Pancreas (tissue), 10 donors: ENCODE measurements at regions not wholly inside any gene's neighbourhood (a gene's known extent, or its start where the extent isn't known, plus 50 kb on each side); places are given as distances from the start of the nearest gene placed in this dataset.

Experiments
- ATAC-seq, 4 donors: fragments of 200-7000 bp; cut with Tn5 transposase; one replicate each; pipeline versions ENCODE4 v1.8.0 to v1.9.1; 2020; ENCODE audit warnings: mild to moderate bottlenecking in 4 of 4, moderate library complexity in 4 of 4
- DNase-seq, 6 donors: peaks; one replicate each; pipeline ENCODE4 v3.0.0-alpha.2; 2020
- FAIRE-seq: peaks from 2 replicates; lab custom pipeline; 2012; peaks lifted over from hg19 to GRCh38; lab: Jason Lieb, UNC
- H3K27ac ChIP-seq, 4 donors: fragments of 200-600 bp; sonication (generic); 1 replicate in 3 of 4; 2 replicates in 1 of 4; pipeline versions ENCODE4 v1.5.0 to v1.8.0; 2020
- H3K27me3 ChIP-seq, 4 donors: fragments of 200-600 bp; one replicate each; pipeline ENCODE4 v1.8.0; 2021
- H3K36me3 ChIP-seq, 3 donors: fragments of 200-600 bp; sonication (generic) in 1 of 3; one replicate each; pipeline versions ENCODE4 v1.5.0 to v1.8.0; 2020 to 2021
- H3K4me1 ChIP-seq, 3 donors: fragments of 200-600 bp; one replicate each; pipeline ENCODE4 v1.8.0; 2021
- H3K4me3 ChIP-seq, 4 donors: fragments of 200-600 bp; sonication (generic) in 2 of 4; one replicate each; pipeline versions ENCODE4 v1.5.0 to v1.8.0; 2020 to 2021
- H3K9me3 ChIP-seq, 4 donors: fragments of 200-600 bp; one replicate each; pipeline ENCODE4 v1.8.0; 2021
- WGBS, 2 donors: extraction: QIAGEN DNeasy Blood & Tissue Kit; methylation state at CpG; one replicate each; pipeline ENCODE4 v1.1.7; 2013; 5-methylcytosine and 5-hydroxymethylcytosine counted together
- intact Hi-C, 3 donors: fragments of 100-400 bp; cut with DNase I; formaldehyde crosslinking; loops; one replicate each; pipeline versions ENCODE4 v1.11.1 to v1.14.2; 2022
- TF ChIP-seq, protein P1 (sequence below), 4 donors: fragments of 200-600 bp; sonication (generic) in 3 of 4; IDR thresholded peaks; one replicate each; pipeline versions ENCODE4 v1.5.0 to v1.8.0; 2021; ENCODE audit warnings: antibody characterized with exemption in 4 of 4
- donor health status: healthy with polysubstance abuse.
- donor health status: DM: no; HTN: no; CAD: no; lungs with moderate emphysema.
- donor health status: DM: no; HTN: no; CAD: no.
- donor health status: control.
- donor health status: control.
- donor health status: Bipolar disorder and iron deficiency.
- donor health status: DM: yes; HTN: yes; CAD: no.
- donor health status: DM: no; HTN: no; CAD: no.
- donor health status: DM: no; HTN: no; CAD: no.
- donor health status: DM: yes; HTN: yes; CAD: no.

GRCh38 chr18:42436222-42436765, 481.3 kb downstream of the PIK3C3 start:
- DNase-seq = no peak
- Histone ChIP-seq H3K36me3 (no peaks in the 10 kb centered on the region), H3K9me3 (no peaks in the 10 kb centered on the region), H3K4me1 (no peaks in the 10 kb centered on the region), H3K27me3 (no peaks in the 10 kb centered on the region), H3K4me3 (no peak overlapping the region), H3K27ac (no peak overlapping the region)
- WGBS, 2 donors = 67 to 81% methylated on average over 1 of the region's 1 CpG
- no peak for FAIRE-seq
- TF ChIP-seq, protein P1, sequence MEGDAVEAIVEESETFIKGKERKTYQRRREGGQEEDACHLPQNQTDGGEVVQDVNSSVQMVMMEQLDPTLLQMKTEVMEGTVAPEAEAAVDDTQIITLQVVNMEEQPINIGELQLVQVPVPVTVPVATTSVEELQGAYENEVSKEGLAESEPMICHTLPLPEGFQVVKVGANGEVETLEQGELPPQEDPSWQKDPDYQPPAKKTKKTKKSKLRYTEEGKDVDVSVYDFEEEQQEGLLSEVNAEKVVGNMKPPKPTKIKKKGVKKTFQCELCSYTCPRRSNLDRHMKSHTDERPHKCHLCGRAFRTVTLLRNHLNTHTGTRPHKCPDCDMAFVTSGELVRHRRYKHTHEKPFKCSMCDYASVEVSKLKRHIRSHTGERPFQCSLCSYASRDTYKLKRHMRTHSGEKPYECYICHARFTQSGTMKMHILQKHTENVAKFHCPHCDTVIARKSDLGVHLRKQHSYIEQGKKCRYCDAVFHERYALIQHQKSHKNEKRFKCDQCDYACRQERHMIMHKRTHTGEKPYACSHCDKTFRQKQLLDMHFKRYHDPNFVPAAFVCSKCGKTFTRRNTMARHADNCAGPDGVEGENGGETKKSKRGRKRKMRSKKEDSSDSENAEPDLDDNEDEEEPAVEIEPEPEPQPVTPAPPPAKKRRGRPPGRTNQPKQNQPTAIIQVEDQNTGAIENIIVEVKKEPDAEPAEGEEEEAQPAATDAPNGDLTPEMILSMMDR (IDR thresholded peaks at IDR 0.05) = no peak
- ATAC-seq = no peak
- intact Hi-C loops = no loop called here

DNA sequence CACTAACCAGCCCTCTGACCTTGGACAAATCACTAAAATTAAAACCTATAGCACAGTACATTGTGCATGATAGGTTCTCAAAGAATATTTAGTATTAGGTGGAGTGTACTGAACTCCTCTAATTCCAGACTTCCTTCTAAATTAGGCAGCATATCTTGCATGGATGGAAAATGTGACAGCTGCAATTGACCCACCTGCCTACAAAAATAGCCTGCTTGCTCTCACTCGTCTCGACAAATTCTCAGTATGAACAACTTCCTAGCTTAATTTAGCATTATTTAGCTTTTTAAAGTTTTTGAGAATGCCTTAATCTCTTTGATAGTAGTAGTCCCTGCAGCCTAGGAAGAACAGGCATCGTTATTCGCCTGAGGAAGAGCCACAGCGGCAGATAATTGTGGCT, 482.0 kb downstream of the PIK3C3 start:
- no peaks in the 10 kb centered on the region for H3K27me3 ChIP-seq
- intact Hi-C loops = no loop called here
- no peaks in the 10 kb centered on the region for H3K36me3 ChIP-seq
- WGBS, 2 donors = 61 to 69% methylated on average over 5 of the region's 5 CpGs
- H3K4me1 ChIP-seq = no peaks in the 10 kb centered on the region
- DNase-seq (no peak), FAIRE-seq (no peak), ATAC-seq (no peak)
- H3K4me3 ChIP-seq = no peak overlapping the region
- TF ChIP-seq, protein P1 (IDR thresholded peaks at IDR 0.05) = no peak
- no peaks in the 10 kb centered on the region for H3K9me3 ChIP-seq
- H3K27ac ChIP-seq = no peak overlapping the region

- TF ChIP-seq, protein P1 (IDR thresholded peaks at IDR 0.05) = no peak
- Histone ChIP-seq H3K9me3 (no peaks in the 10 kb centered on the region), H3K4me1 (no peaks in the 10 kb centered on the region), H3K36me3 (no peaks in the 10 kb centered on the region), H3K4me3 (no peak overlapping the region), H3K27ac (no peak overlapping the region), H3K27me3 (no peaks in the 10 kb centered on the region)
- ATAC-seq (peak in 2 of 4 donors; percentile 41 to 65), FAIRE-seq (no peak), DNase-seq (no peak)
- intact Hi-C loops = no loop called here
- WGBS, 2 donors = 69 to 82% methylated on average over 2 of the region's 2 CpGs
Measured at GRCh38 chr18:42437646-42438045, 482.6 kb downstream of the PIK3C3 start.

DNA sequence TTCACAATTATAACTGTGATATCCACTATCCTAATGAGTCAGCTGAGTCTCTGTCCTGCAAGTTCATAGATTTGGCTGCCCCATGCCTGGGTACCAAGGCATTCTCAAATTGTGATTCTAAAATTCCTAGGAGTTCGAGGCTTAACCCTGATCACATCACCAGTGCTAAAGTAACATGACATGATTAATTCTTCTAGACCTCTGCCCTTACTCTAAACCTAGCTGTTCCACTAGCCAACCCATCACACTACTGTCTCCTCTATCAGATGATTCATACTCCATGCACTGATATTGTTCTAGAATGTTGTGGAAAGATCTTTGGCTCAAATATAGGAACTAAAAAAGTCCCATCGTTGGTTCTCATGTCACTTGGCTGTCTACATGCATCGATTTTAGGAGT, 487.6 kb downstream of the PIK3C3 start:
- Histone ChIP-seq H3K36me3 (no peaks in the 10 kb centered on the region), H3K4me1 (no peaks in the 10 kb centered on the region), H3K27me3 (no peaks in the 10 kb centered on the region), H3K27ac (no peak overlapping the region), H3K4me3 (no peak overlapping the region), H3K9me3 (no peaks in the 10 kb centered on the region)
- intact Hi-C loops = no loop called here
- ATAC-seq (no peak), FAIRE-seq (no peak), DNase-seq (no peak)
- 41 to 55% methylated on average over 3 of the region's 3 CpGs for WGBS, 2 donors
- TF ChIP-seq, protein P1 (IDR thresholded peaks at IDR 0.05) = no peak

DNA sequence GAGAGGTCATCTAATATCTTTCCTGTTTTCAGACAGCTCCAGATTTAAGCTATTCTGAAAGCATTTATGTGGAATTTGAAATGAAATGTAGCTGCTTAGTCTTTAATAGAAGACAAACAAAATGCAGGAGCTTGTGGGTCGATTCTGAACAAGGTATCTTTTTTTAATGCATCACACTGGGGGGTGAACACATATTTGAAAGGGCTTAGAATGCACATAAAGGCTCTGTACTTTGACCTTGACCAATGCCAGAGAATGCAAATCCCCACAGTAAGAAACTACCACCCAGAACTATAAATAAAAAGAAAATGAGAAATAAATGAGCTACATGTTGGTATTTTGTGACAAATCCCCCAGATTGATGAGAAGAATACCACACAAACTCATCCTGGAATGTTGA, 489.3 kb downstream of the PIK3C3 start:
- TF ChIP-seq, protein P1 (IDR thresholded peaks at IDR 0.05) = no peak
- H3K36me3 ChIP-seq = no peaks in the 10 kb centered on the region
- no peak for FAIRE-seq
- intact Hi-C loops = no loop called here
- H3K4me3 ChIP-seq = no peak overlapping the region
- no peaks in the 10 kb centered on the region for H3K4me1 ChIP-seq
- no peak overlapping the region for H3K27ac ChIP-seq
- no peak for DNase-seq
- ATAC-seq = no peak
- 13 to 15% methylated on average over 1 of the region's 1 CpG for WGBS, 2 donors
- no peaks in the 10 kb centered on the region for H3K9me3 ChIP-seq
- H3K27me3 ChIP-seq = no peaks in the 10 kb centered on the region
